ENCODE measurements at regions not wholly inside any gene's neighbourhood (a gene's known extent, or its start where the extent isn't known, plus 50 kb on each side); places are given as distances from the start of the nearest gene placed in this dataset.
A peak's percentile ranks its signal among the peaks of the same experiment; 100 is the strongest.

DNA sequence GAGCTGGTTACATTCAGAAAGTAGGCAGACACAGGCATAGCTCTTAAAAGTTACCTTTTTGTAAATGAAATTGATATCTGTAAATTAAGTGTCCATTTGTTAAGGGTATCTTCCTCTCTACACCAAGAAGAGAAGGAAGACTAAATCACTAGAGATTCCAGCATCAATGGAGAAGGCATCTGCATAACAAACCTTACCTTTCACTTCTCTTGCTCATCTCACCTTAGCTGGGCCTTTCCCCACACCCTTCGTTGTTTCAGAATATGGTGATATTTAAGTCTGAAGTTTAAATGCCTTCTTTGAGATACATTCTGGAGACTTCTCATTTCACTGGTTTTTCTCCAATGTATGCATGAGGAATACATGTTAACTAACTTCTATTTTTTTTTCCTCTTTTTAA is 54.5 kb upstream of the TGFBR2 start:
- H3K4me3 ChIP-seq (ENCODE audit: low read depth, low read length), result no peak overlapping the region
- TF ChIP-seq, protein P1, sequence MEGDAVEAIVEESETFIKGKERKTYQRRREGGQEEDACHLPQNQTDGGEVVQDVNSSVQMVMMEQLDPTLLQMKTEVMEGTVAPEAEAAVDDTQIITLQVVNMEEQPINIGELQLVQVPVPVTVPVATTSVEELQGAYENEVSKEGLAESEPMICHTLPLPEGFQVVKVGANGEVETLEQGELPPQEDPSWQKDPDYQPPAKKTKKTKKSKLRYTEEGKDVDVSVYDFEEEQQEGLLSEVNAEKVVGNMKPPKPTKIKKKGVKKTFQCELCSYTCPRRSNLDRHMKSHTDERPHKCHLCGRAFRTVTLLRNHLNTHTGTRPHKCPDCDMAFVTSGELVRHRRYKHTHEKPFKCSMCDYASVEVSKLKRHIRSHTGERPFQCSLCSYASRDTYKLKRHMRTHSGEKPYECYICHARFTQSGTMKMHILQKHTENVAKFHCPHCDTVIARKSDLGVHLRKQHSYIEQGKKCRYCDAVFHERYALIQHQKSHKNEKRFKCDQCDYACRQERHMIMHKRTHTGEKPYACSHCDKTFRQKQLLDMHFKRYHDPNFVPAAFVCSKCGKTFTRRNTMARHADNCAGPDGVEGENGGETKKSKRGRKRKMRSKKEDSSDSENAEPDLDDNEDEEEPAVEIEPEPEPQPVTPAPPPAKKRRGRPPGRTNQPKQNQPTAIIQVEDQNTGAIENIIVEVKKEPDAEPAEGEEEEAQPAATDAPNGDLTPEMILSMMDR (conservative IDR thresholded peaks at IDR 0.05; ENCODE audit: low read depth, low read length), result no peak

DNA sequence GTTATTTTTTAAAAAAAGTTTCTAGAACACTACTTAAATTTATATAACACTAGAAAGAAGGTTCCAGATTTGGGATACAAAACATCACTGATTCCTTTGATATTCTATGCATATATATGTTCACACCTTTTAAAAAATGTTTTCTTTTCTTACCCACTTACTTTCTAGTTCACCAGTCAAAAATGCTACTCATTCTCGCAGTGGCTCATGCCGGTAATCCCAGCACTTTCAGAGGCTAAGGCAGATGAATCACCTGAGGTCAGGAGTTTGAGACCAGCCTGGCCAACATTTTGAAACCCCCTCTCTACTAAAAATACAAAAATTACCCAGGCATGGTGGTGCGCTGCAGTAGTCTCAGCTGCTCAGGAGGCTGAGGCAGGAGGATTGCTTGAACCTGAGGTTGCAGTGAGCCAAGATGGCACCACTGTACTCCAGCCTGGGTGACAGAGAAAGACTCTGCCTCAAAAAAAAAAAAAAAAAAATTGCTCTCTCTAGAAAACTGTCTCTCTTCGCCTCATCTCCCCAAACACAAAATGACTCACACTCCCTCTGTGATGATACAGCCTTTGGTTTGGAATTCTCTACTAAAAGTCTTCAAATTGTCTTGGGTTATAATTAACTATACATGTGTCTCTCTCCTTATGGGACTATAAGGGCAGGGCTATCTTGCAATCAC is 52.6 kb upstream of the TGFBR2 start:
- DNase-seq (ENCODE audit: low read depth), result peak; percentile 37
- TF ChIP-seq, protein P1 (conservative IDR thresholded peaks at IDR 0.05; ENCODE audit: low read depth, low read length), result no peak

More for the DNA sequence above, 54.5 kb upstream of the TGFBR2 start:
- DNase-seq (ENCODE audit: low read depth), result no peak

DNA sequence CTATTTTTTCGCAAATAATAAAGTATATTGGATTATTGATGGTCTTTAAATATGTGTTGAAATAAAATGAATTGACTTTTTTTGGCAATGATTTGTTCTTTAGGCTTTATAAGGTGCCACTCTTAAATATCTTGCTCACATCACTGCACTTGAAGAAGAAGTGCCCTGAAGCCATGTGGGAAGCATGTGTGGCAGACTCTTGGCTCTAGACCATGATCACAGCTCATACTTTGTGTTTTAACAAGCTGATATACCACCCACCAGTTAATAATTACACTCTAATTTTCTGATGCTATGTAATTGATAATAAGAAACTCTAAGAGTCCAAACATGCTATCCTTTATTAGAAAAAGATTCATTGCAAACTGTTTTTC is 52.1 kb upstream of the TGFBR2 start:
- TF ChIP-seq, protein P1 (conservative IDR thresholded peaks at IDR 0.05; ENCODE audit: low read depth, low read length), result no peak
- H3K4me3 ChIP-seq (ENCODE audit: low read depth, low read length), result no peak overlapping the region
- no peak for DNase-seq (ENCODE audit: low read depth)

More for the DNA sequence above, 52.6 kb upstream of the TGFBR2 start:
- no peak overlapping the region for H3K4me3 ChIP-seq (ENCODE audit: low read depth, low read length)

DNA sequence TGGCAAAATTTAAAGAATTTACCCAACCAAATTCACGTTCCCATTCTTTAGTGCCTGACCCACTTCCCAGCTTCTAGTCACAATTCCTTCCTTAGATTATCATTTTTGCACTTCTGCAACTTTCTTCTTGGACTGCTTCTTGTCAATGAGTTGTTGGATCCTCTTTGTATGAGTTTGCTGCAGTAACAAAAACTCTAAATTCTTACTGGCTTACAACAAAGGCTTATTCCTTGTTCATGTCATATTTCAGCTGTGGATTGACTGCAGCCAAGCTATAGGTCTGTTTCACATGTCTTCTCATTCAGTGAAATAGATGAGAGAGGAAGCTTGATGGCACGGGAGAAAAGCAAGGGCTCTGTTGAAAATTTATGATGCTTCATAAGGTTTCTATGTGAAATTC is 50.4 kb upstream of the TGFBR2 start:
- no peak overlapping the region for H3K4me3 ChIP-seq (ENCODE audit: low read depth, low read length)
- DNase-seq (ENCODE audit: low read depth), result no peak
- TF ChIP-seq, protein P1 (conservative IDR thresholded peaks at IDR 0.05; ENCODE audit: low read depth, low read length), result no peak
